HG03521 (cell line): ENCODE measurements at regions not wholly inside any gene's neighbourhood (a gene's known extent, or its start where the extent isn't known, plus 50 kb on each side); places are given as distances from the start of the nearest gene placed in this dataset.

Experiments
- ATAC-seq: cut with Tn5 transposase; IDR thresholded peaks from one replicate; pipeline ENCODE4 v1.9.1; 2021; ENCODE audit warnings: mild to moderate bottlenecking, moderate library complexity; ENCODE audit not compliant: unreplicated experiment

GRCh38 chr14:71716041-71716772, 216.0 kb upstream of the RGS6 start:
- no peak for ATAC-seq

GRCh38 chr14:71720978-71721624, 211.1 kb upstream of the RGS6 start:
- no peak for ATAC-seq

- no peak for ATAC-seq
Observed at GRCh38 chr14:71721791-71722190, 210.4 kb upstream of the RGS6 start.

GRCh38 chr14:71722885-71723284, 209.3 kb upstream of the RGS6 start:
- ATAC-seq, result no peak

GRCh38 chr14:71725922-71726579, 206.2 kb upstream of the RGS6 start:
- no peak for ATAC-seq

GRCh38 chr14:71726580-71727021, 205.6 kb upstream of the RGS6 start:
- no peak for ATAC-seq

- ATAC-seq, result no peak
Observed at GRCh38 chr14:71728386-71728785, 203.8 kb upstream of the RGS6 start.

- no peak for ATAC-seq
Observed at GRCh38 chr14:71729596-71729995, 202.6 kb upstream of the RGS6 start.

- ATAC-seq, result no peak
Observed at GRCh38 chr14:71730471-71730870, 201.8 kb upstream of the RGS6 start.

- ATAC-seq, result no peak
Observed at GRCh38 chr14:71731096-71731495, 201.1 kb upstream of the RGS6 start.

- ATAC-seq, result no peak
Observed at GRCh38 chr14:71733210-71733883, 198.9 kb upstream of the RGS6 start.

GRCh38 chr14:71734076-71734475, 198.2 kb upstream of the RGS6 start:
- ATAC-seq, result no peak

GRCh38 chr14:71734885-71735284, 197.3 kb upstream of the RGS6 start:
- no peak for ATAC-seq

GRCh38 chr14:71737760-71738159, 194.5 kb upstream of the RGS6 start:
- no peak for ATAC-seq

- no peak for ATAC-seq
Observed at GRCh38 chr14:71739273-71739990, 192.8 kb upstream of the RGS6 start.

- ATAC-seq, result no peak
Observed at GRCh38 chr14:71741241-71741640, 191.0 kb upstream of the RGS6 start.

- ATAC-seq, result no peak
Observed at GRCh38 chr14:71742485-71742884, 189.7 kb upstream of the RGS6 start.

- ATAC-seq, result no peak
Observed at GRCh38 chr14:71745072-71745471, 187.2 kb upstream of the RGS6 start.

GRCh38 chr14:71748196-71748595, 184.0 kb upstream of the RGS6 start:
- no peak for ATAC-seq

- ATAC-seq, result no peak
Observed at GRCh38 chr14:71749613-71750238, 182.5 kb upstream of the RGS6 start.
